GM23248 (cell line): ENCODE measurements at regions not wholly inside any gene's neighbourhood (a gene's known extent, or its start where the extent isn't known, plus 50 kb on each side); places are given as distances from the start of the nearest gene placed in this dataset.

Experiments used
- DNase-seq: peaks from one replicate; pipeline ENCODE4 v3.0.0-alpha.2; 2015
- H2AFZ ChIP-seq: fragments of 200-600 bp; sonication (generic); 2 replicates; pipeline ENCODE4 v1.6.1; 2016; ENCODE audit warnings: antibody characterized with exemption
- H3F3A ChIP-seq: fragments of 200-600 bp; sonication (generic); 2 replicates; pipeline ENCODE4 v1.6.1; 2016; ENCODE audit warnings: mild to moderate bottlenecking, antibody characterized with exemption, mixed run types; ENCODE audit not compliant: insufficient read depth
- H3K27ac ChIP-seq: fragments of 200-600 bp; sonication (generic); 2 replicates; pipeline ENCODE4 v1.5.1; 2016; ENCODE audit warnings: mild to moderate bottlenecking
- H3K27me3 ChIP-seq: fragments of 200-600 bp; sonication (generic); replicated peaks from 2 replicates; pipeline ENCODE4 v1.6.1; 2016; ENCODE audit warnings: mild to moderate bottlenecking; ENCODE audit not compliant: insufficient read depth
- H3K36me3 ChIP-seq: fragments of 200-600 bp; sonication (generic); 2 replicates; pipeline ENCODE4 v1.6.1; 2016; ENCODE audit warnings: low read depth, mild to moderate bottlenecking
- H3K4me1 ChIP-seq: fragments of 200-600 bp; sonication (generic); 2 replicates; pipeline ENCODE4 v1.6.1; 2016; ENCODE audit warnings: mild to moderate bottlenecking; ENCODE audit not compliant: insufficient read depth
- H3K4me2 ChIP-seq: fragments of 200-600 bp; sonication (generic); one replicate; pipeline ENCODE4 v1.6.1; 2016; ENCODE audit warnings: mild to moderate bottlenecking; ENCODE audit not compliant: unreplicated experiment
- H3K4me3 ChIP-seq: fragments of 200-600 bp; sonication (generic); 2 replicates; pipeline ENCODE4 v1.5.1; 2016; ENCODE audit warnings: mild to moderate bottlenecking
- H3K79me2 ChIP-seq: fragments of 200-600 bp; sonication (generic); 2 replicates; pipeline ENCODE4 v1.6.1; 2016; ENCODE audit warnings: mild to moderate bottlenecking; ENCODE audit not compliant: insufficient read depth
- H3K9ac ChIP-seq: fragments of 200-600 bp; sonication (generic); 2 replicates; pipeline ENCODE4 v1.6.1; 2016; ENCODE audit warnings: mild to moderate bottlenecking
- H3K9me2 ChIP-seq: fragments of 200-600 bp; sonication (generic); 2 replicates; pipeline ENCODE4 v1.6.1; 2016; ENCODE audit warnings: mixed run types, mild to moderate bottlenecking, moderate library complexity; ENCODE audit not compliant: insufficient read depth
- H3K9me3 ChIP-seq: fragments of 200-600 bp; sonication (generic); one replicate; pipeline ENCODE4 v1.6.1; 2017; ENCODE audit warnings: low read depth
- H4K20me1 ChIP-seq: fragments of 200-600 bp; sonication (generic); 2 replicates; pipeline ENCODE4 v1.6.0; 2016; ENCODE audit not compliant: insufficient read depth
- EZH2 ChIP-seq: fragments of 200-600 bp; sonication (generic); IDR thresholded peaks from 2 replicates; pipeline ENCODE4 v1.6.1; 2018; ENCODE audit warnings: antibody characterized with exemption, mild to moderate bottlenecking; ENCODE audit not compliant: insufficient read depth, poor library complexity, severe bottlenecking
- EZH2phosphoT487 ChIP-seq: fragments of 200-600 bp; sonication (generic); IDR thresholded peaks from 2 replicates; pipeline ENCODE4 v1.6.1; 2018; ENCODE audit warnings: antibody characterized with exemption, moderate library complexity, mild to moderate bottlenecking, low read depth; ENCODE audit not compliant: insufficient read depth
- WGBS, 2 experiments: methylation state at CpG; one replicate each; pipeline ENCODE4 v1.1.6; 2015 to 2017; ENCODE audit warnings: low lambda C conversion rate in 2 of 2, low coverage in 1 of 2; ENCODE audit errors: missing lambda C conversion rate in 2 of 2; 5-methylcytosine and 5-hydroxymethylcytosine counted together
- in situ Hi-C: fragments of 300-500 bp; cut with MboI; formaldehyde crosslinking; loops from 2 replicates; pipeline ENCODE4 v1.15.0; 2020

- H3F3A ChIP-seq = no peaks in the 10 kb centered on the region
- H3K79me2 ChIP-seq = no peaks in the 10 kb centered on the region
- in situ Hi-C loops = no loop called here
- no peak overlapping the region for H3K4me3 ChIP-seq
- no peak overlapping the region for H3K9ac ChIP-seq
- H3K27ac ChIP-seq = no peak overlapping the region
- H3K9me2 ChIP-seq = no peaks in the 10 kb centered on the region
- H3K4me2 ChIP-seq = no peak overlapping the region
- no peak for DNase-seq
- H3K4me1 ChIP-seq = no peaks in the 10 kb centered on the region
- H2AFZ ChIP-seq = no peak overlapping the region
- H4K20me1 ChIP-seq = no peaks in the 10 kb centered on the region
- H3K36me3 ChIP-seq = no peaks in the 10 kb centered on the region
- 0% methylated on average over 1 of the region's 1 CpG for WGBS, 2 experiments
- no peak for TF ChIP-seq EZH2phosphoT487
- no peaks in the 10 kb centered on the region for H3K9me3 ChIP-seq
- no peaks in the 10 kb centered on the region for H3K27me3 ChIP-seq
Observed at GRCh38 chr3:135449046-135449445, 516.5 kb upstream of the PPP2R3A start.

- Histone ChIP-seq H3K79me2 (no peaks in the 10 kb centered on the region), H3K4me1 (no peaks in the 10 kb centered on the region), H3K9me2 (no peaks in the 10 kb centered on the region), H3K4me3 (no peak overlapping the region), H3K4me2 (no peak overlapping the region), H3F3A (no peaks in the 10 kb centered on the region), H3K9me3 (no peaks in the 10 kb centered on the region), H3K9ac (no peak overlapping the region), H3K27me3 (no peaks in the 10 kb centered on the region), H4K20me1 (no peaks in the 10 kb centered on the region), H3K36me3 (no peaks in the 10 kb centered on the region), H3K27ac (no peak overlapping the region), H2AFZ (no peak overlapping the region)
- no peak for DNase-seq
- in situ Hi-C loops = no loop called here
- TF ChIP-seq EZH2phosphoT487 (no peak), EZH2 (no peak)
- 26 to 27% methylated on average over 2 of the region's 2 CpGs for WGBS, 2 experiments
Observed at GRCh38 chr3:135451037-135451785, 514.3 kb upstream of the PPP2R3A start.

- no peaks in the 10 kb centered on the region for H3F3A ChIP-seq
- H3K9ac ChIP-seq = no peak overlapping the region
- no peak for TF ChIP-seq EZH2phosphoT487
- no peak for TF ChIP-seq EZH2
- no peaks in the 10 kb centered on the region for H3K79me2 ChIP-seq
- no peak overlapping the region for H2AFZ ChIP-seq
- H3K9me2 ChIP-seq = no peaks in the 10 kb centered on the region
- H3K4me1 ChIP-seq = no peaks in the 10 kb centered on the region
- H3K4me3 ChIP-seq = no peak overlapping the region
- no peaks in the 10 kb centered on the region for H3K9me3 ChIP-seq
- H4K20me1 ChIP-seq = no peaks in the 10 kb centered on the region
- no peak overlapping the region for H3K27ac ChIP-seq
- WGBS, 2 experiments = 9% methylated on average over 10 of the region's 10 CpGs
- H3K4me2 ChIP-seq = no peak overlapping the region
- no peaks in the 10 kb centered on the region for H3K36me3 ChIP-seq
- in situ Hi-C loops = no loop called here
- DNase-seq = no peak
- H3K27me3 ChIP-seq = no peaks in the 10 kb centered on the region
Observed at GRCh38 chr3:135452881-135453280, 512.6 kb upstream of the PPP2R3A start.

- Histone ChIP-seq H3K4me3 (no peak overlapping the region), H3K9ac (no peak overlapping the region), H4K20me1 (no peaks in the 10 kb centered on the region), H2AFZ (no peak overlapping the region), H3K79me2 (no peaks in the 10 kb centered on the region), H3F3A (no peaks in the 10 kb centered on the region), H3K27ac (no peak overlapping the region), H3K9me2 (no peaks in the 10 kb centered on the region), H3K4me1 (no peaks in the 10 kb centered on the region), H3K36me3 (no peaks in the 10 kb centered on the region), H3K4me2 (no peak overlapping the region), H3K9me3 (no peaks in the 10 kb centered on the region), H3K27me3 (no peaks in the 10 kb centered on the region)
- in situ Hi-C loops = no loop called here
- DNase-seq = no peak
- TF ChIP-seq EZH2phosphoT487 (no peak), EZH2 (no peak)
- WGBS, 2 experiments = 19 to 22% methylated on average over 6 of the region's 6 CpGs
Observed at GRCh38 chr3:135453326-135453725, 512.2 kb upstream of the PPP2R3A start.

- Histone ChIP-seq H3K27ac (no peak overlapping the region), H3K4me2 (no peak overlapping the region), H3K9me2 (no peaks in the 10 kb centered on the region), H3K27me3 (no peaks in the 10 kb centered on the region), H3K4me1 (no peaks in the 10 kb centered on the region), H3K9ac (no peak overlapping the region), H3F3A (no peaks in the 10 kb centered on the region), H3K9me3 (no peaks in the 10 kb centered on the region), H3K36me3 (no peaks in the 10 kb centered on the region), H3K4me3 (no peak overlapping the region), H4K20me1 (no peaks in the 10 kb centered on the region), H2AFZ (no peak overlapping the region), H3K79me2 (no peaks in the 10 kb centered on the region)
- in situ Hi-C loops = no loop called here
- 18% methylated on average over 4 of the region's 4 CpGs for WGBS, 2 experiments
- DNase-seq = no peak
- TF ChIP-seq EZH2phosphoT487 (no peak), EZH2 (no peak)
Observed at GRCh38 chr3:135454890-135455289, 510.6 kb upstream of the PPP2R3A start.
